CD14-positive monocyte (primary cell): ENCODE measurements at regions not wholly inside any gene's neighbourhood (a gene's known extent, or its start where the extent isn't known, plus 50 kb on each side); places are given as distances from the start of the nearest gene placed in this dataset.

Experiments
- DNase-seq, 3 donors: peaks; one replicate each; pipeline ENCODE4 v3.0.0-alpha.2; 2011 to 2022
- H2AFZ ChIP-seq: 2 replicates; pipeline ENCODE4 v1.6.0; 2012; ENCODE audit warnings: mild to moderate bottlenecking, low read depth, low read length, inconsistent platforms; ENCODE audit not compliant: insufficient read depth, poor library complexity, severe bottlenecking
- H3K27ac ChIP-seq, 2 donors: 1 replicate in 1 of 2; 2 replicates in 1 of 2; pipeline ENCODE4 v1.5.1; 2012 to 2013; ENCODE audit warnings: low read length in 2 of 2, control low read depth in 1 of 2, inconsistent platforms in 1 of 2, low read depth in 1 of 2, mild to moderate bottlenecking in 1 of 2
- H3K27me3 ChIP-seq, 2 donors: one replicate each; pipeline versions ENCODE4 v1.6.0 to v1.6.1; 2011 to 2013; ENCODE audit warnings: low read length in 2 of 2; ENCODE audit not compliant: control insufficient read depth in 2 of 2, insufficient read depth in 2 of 2
- H3K36me3 ChIP-seq, 2 donors: replicated peaks in 1 of 2; 1 replicate in 1 of 2; 2 replicates in 1 of 2; pipeline versions ENCODE4 v1.5.1 to v1.6.1; 2012 to 2013; ENCODE audit warnings: low read length in 2 of 2, control low read depth in 1 of 2, inconsistent platforms in 1 of 2, mild to moderate bottlenecking in 1 of 2; ENCODE audit not compliant: insufficient read depth in 2 of 2, control insufficient read depth in 1 of 2
- H3K4me1 ChIP-seq, 2 donors: 1 replicate in 1 of 2; 2 replicates in 1 of 2; pipeline versions ENCODE4 v1.5.1 to v1.6.1; 2012 to 2013; ENCODE audit warnings: low read length in 2 of 2, control low read depth in 1 of 2, inconsistent platforms in 1 of 2, mild to moderate bottlenecking in 1 of 2, moderate library complexity in 1 of 2; ENCODE audit not compliant: insufficient read depth in 2 of 2, control insufficient read depth in 1 of 2
- H3K4me2 ChIP-seq: replicated peaks from 2 replicates; pipeline ENCODE3; 2012; ENCODE audit warnings: low read length, moderate library complexity, mild to moderate bottlenecking; ENCODE audit not compliant: poor library complexity, severe bottlenecking; ENCODE audit errors: extremely low read depth
- H3K4me3 ChIP-seq, 3 experiments: fragments of 200-600 bp in 1 of 3; sonication (generic) in 1 of 3; replicated peaks in 1 of 3; 1 replicate in 2 of 3; 2 replicates in 1 of 3; pipeline ENCODE4 v1.5.1; 2011 to 2013; ENCODE audit warnings: low read length in 3 of 3, mild to moderate bottlenecking in 3 of 3, control low read depth in 2 of 3, low read depth in 2 of 3, inconsistent platforms in 1 of 3, moderate library complexity in 1 of 3
- H3K79me2 ChIP-seq: 2 replicates; pipeline ENCODE4 v1.6.0; 2012; ENCODE audit warnings: mild to moderate bottlenecking, control low read depth, inconsistent platforms, low read length, moderate library complexity; ENCODE audit not compliant: insufficient read depth
- H3K9ac ChIP-seq: 2 replicates; pipeline ENCODE4 v1.6.0; 2017; ENCODE audit warnings: low read length, mild to moderate bottlenecking; ENCODE audit not compliant: insufficient read depth, poor library complexity, severe bottlenecking
- H3K9me3 ChIP-seq, 2 donors: replicated peaks in 1 of 2; 1 replicate in 1 of 2; 2 replicates in 1 of 2; pipeline versions ENCODE4 v1.5.1 to v1.6.1; 2012 to 2013; ENCODE audit warnings: low read length in 2 of 2, control low read depth in 1 of 2; ENCODE audit not compliant: control insufficient read depth in 1 of 2, insufficient read depth in 1 of 2
- H4K20me1 ChIP-seq: 2 replicates; pipeline ENCODE4 v1.6.0; 2012; ENCODE audit warnings: mild to moderate bottlenecking, low read length, control low read depth, moderate library complexity; ENCODE audit not compliant: insufficient read depth
- H3K27ac Mint-ChIP-seq, 7 donors: one replicate each; pipeline ENCODE4 v1.8.0; 2020; ENCODE audit warnings: mild to moderate bottlenecking in 7 of 7, mixed read lengths in 7 of 7, moderate library complexity in 6 of 7, inconsistent platforms in 2 of 7
- H3K27me3 Mint-ChIP-seq, 3 donors: one replicate each; pipeline ENCODE4 v1.8.0; 2021 to 2022; ENCODE audit warnings: low read depth in 3 of 3, mild to moderate bottlenecking in 3 of 3, mixed read lengths in 3 of 3, moderate library complexity in 3 of 3, inconsistent platforms in 1 of 3
- H3K36me3 Mint-ChIP-seq, 2 donors: one replicate each; pipeline ENCODE4 v1.8.0; 2020; ENCODE audit warnings: mixed read lengths in 2 of 2, inconsistent platforms in 1 of 2, mild to moderate bottlenecking in 1 of 2
- H3K4me1 Mint-ChIP-seq: one replicate; pipeline ENCODE4 v1.8.0; 2020; ENCODE audit warnings: mild to moderate bottlenecking, mixed read lengths
- H3K4me3 Mint-ChIP-seq, 2 donors: one replicate each; pipeline ENCODE4 v1.8.0; 2020; ENCODE audit warnings: mild to moderate bottlenecking in 2 of 2, mixed read lengths in 2 of 2, moderate library complexity in 1 of 2
- H3K9me3 Mint-ChIP-seq, 7 donors: one replicate each; pipeline ENCODE4 v1.8.0; 2020 to 2022; ENCODE audit warnings: mixed read lengths in 7 of 7, mild to moderate bottlenecking in 6 of 7, moderate library complexity in 6 of 7, inconsistent platforms in 2 of 7
- WGBS: methylation state at CpG from one replicate; pipeline ENCODE4 v1.1.5; 2013; ENCODE audit warnings: missing lambda C conversion rate; ENCODE audit not compliant: insufficient coverage; 5-methylcytosine and 5-hydroxymethylcytosine counted together
- intact Hi-C, 2 donors: fragments of 100-400 bp; cut with micrococcal nuclease; formaldehyde crosslinking; loops; one replicate each; pipeline versions ENCODE4 v1.15.0 to v1.15.1; 2023
- TF ChIP-seq, protein P1 (sequence below): fragments of 200-600 bp; IDR thresholded peaks from one replicate; pipeline ENCODE4 v1.8.0; 2022; ENCODE audit warnings: antibody characterized with exemption, mild to moderate bottlenecking

DNA sequence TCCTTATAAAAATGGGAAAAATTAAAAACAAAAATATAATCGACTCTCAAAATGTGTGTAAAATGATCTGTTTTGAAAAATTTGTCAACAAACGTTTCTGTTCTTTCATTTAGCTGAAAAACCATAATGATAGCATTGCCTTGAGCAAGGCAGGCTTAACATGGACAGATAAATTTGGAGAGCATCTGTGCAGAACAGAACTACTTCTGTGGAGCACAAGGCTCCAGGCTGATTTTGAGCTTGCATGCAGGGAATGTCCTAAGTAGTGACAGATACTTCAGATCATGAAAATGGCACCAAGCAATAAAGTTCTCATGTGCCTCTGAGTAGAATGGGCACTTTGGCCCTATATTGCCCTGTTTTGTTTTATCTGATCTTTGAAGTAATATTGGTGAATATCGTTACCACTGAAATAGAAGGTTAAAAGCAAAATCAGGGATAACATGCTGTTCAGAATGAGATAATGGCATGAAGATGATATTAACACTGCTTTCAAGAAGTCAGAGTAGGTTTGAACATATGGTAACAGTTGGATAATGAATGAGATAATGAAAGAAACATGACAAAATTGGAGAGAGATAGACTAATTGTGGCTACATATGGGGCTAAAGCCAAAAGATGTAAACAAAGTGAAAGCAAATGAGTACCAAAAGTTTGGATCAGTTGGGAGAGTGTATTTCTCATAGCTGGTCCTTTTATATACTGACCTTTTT is 730.5 kb upstream of the CCDC179 start:
- no peak overlapping the region for H2AFZ ChIP-seq
- Mint-ChIP-seq H3K27ac (no peak overlapping the region), H3K36me3 (no peaks in the 10 kb centered on the region), H3K4me3 (no peak overlapping the region), H3K4me1 (no peaks in the 10 kb centered on the region), H3K27me3 (peaks cover 0 to 2% (median 0%) of the 10 kb centered on the region in 3 donors), H3K9me3 (peaks cover 0 to 9% (median 3%) of the 10 kb centered on the region in 7 donors)
- no peaks in the 10 kb centered on the region for H3K27me3 ChIP-seq
- no peak overlapping the region for H3K4me3 ChIP-seq
- H3K4me2 ChIP-seq, result no peak overlapping the region
- H4K20me1 ChIP-seq, result no peaks in the 10 kb centered on the region
- intact Hi-C loops, result no loop called here
- DNase-seq, result no peak
- H3K4me1 ChIP-seq, result no peaks in the 10 kb centered on the region
- H3K79me2 ChIP-seq, result no peaks in the 10 kb centered on the region
- WGBS, result 83% methylated on average over 2 of the region's 3 CpGs
- no peak overlapping the region for H3K27ac ChIP-seq
- H3K9me3 ChIP-seq, result peaks cover 0 to 5% of the 10 kb centered on the region in 2 donors
- no peak overlapping the region for H3K9ac ChIP-seq
- TF ChIP-seq, protein P1, sequence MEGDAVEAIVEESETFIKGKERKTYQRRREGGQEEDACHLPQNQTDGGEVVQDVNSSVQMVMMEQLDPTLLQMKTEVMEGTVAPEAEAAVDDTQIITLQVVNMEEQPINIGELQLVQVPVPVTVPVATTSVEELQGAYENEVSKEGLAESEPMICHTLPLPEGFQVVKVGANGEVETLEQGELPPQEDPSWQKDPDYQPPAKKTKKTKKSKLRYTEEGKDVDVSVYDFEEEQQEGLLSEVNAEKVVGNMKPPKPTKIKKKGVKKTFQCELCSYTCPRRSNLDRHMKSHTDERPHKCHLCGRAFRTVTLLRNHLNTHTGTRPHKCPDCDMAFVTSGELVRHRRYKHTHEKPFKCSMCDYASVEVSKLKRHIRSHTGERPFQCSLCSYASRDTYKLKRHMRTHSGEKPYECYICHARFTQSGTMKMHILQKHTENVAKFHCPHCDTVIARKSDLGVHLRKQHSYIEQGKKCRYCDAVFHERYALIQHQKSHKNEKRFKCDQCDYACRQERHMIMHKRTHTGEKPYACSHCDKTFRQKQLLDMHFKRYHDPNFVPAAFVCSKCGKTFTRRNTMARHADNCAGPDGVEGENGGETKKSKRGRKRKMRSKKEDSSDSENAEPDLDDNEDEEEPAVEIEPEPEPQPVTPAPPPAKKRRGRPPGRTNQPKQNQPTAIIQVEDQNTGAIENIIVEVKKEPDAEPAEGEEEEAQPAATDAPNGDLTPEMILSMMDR, result no peak
- H3K36me3 ChIP-seq, result no peaks in the 10 kb centered on the region

DNA sequence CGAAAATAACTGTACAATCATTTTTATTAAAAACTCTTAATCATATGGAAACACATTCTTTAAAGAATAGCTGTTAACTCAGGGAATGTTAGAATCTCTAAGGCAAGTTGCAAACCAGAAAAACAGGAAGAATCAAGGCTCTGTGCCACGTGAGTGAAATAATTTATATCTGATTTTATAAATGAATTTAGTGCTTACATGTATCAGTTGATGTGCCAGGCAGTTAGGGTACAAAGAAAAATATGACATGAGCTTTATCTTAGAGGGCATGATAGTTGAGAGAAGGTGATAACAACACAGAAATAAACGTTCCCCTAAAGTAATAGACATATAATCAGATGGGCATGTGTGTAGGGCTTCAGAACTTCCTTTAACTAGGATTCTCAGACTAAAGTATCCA is 734.5 kb upstream of the CCDC179 start:
- H3K36me3 Mint-ChIP-seq, result no peaks in the 10 kb centered on the region
- Histone ChIP-seq H3K79me2 (no peaks in the 10 kb centered on the region), H3K9me3 (no peaks in the 10 kb centered on the region), H3K27ac (no peak overlapping the region), H3K4me2 (no peak overlapping the region), H3K4me1 (no peaks in the 10 kb centered on the region), H3K36me3 (no peaks in the 10 kb centered on the region), H4K20me1 (no peaks in the 10 kb centered on the region), H3K4me3 (no peak overlapping the region), H3K9ac (no peak overlapping the region), H3K27me3 (no peaks in the 10 kb centered on the region), H2AFZ (no peak overlapping the region)
- H3K27me3 Mint-ChIP-seq, result peaks cover 0 to 2% (median 0%) of the 10 kb centered on the region in 3 donors
- H3K27ac Mint-ChIP-seq, result no peak overlapping the region
- no peak overlapping the region for H3K4me3 Mint-ChIP-seq
- H3K9me3 Mint-ChIP-seq, result peaks cover 0 to 5% (median 1%) of the 10 kb centered on the region in 7 donors
- DNase-seq, result no peak
- 0% methylated on average over 1 of the region's 3 CpGs for WGBS
- no peaks in the 10 kb centered on the region for H3K4me1 Mint-ChIP-seq
- TF ChIP-seq, protein P1, result no peak
- intact Hi-C loops, result no loop called here
